ENCODE measurements at regions not wholly inside any gene's neighbourhood (a gene's known extent, or its start where the extent isn't known, plus 50 kb on each side); places are given as distances from the start of the nearest gene placed in this dataset.

DNA sequence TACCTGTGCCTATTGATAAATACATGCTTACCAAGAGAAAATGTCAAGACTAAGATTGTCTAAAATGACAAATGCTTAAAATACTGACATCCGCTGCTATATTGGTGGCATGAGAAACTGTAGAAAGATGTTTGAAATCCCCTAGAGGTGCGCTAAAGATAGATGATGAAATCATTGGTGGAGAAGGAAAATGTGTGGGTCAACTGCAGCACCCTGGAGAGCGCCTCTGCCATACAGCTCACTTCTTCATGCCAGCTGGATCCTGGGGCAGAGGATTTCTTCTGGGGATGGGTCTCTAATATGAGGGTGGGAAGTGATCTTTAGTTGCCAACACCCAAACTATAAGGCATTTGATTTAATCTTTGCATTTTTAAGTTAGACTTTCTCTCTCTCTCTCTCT lies 680.4 kb upstream of the POM121L12 start:
- no peak for TF ChIP-seq RAD21 (IDR thresholded peaks at IDR 0.05; ENCODE audit: low read length)
- TF ChIP-seq, protein P1, sequence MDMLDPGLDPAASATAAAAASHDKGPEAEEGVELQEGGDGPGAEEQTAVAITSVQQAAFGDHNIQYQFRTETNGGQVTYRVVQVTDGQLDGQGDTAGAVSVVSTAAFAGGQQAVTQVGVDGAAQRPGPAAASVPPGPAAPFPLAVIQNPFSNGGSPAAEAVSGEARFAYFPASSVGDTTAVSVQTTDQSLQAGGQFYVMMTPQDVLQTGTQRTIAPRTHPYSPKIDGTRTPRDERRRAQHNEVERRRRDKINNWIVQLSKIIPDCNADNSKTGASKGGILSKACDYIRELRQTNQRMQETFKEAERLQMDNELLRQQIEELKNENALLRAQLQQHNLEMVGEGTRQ (IDR thresholded peaks at IDR 0.05; ENCODE audit: low read depth, low read length), result no peak
- no peak for TF ChIP-seq FOS (IDR thresholded peaks at IDR 0.05; ENCODE audit: low read depth, low read length)
- no peak for TF ChIP-seq BHLHE40 (IDR thresholded peaks at IDR 0.05; ENCODE audit: low read depth, low read length)
- no peak for TF ChIP-seq NFE2L2 (IDR thresholded peaks at IDR 0.05; ENCODE audit: low read depth, low read length)
- TF ChIP-seq, protein P2, sequence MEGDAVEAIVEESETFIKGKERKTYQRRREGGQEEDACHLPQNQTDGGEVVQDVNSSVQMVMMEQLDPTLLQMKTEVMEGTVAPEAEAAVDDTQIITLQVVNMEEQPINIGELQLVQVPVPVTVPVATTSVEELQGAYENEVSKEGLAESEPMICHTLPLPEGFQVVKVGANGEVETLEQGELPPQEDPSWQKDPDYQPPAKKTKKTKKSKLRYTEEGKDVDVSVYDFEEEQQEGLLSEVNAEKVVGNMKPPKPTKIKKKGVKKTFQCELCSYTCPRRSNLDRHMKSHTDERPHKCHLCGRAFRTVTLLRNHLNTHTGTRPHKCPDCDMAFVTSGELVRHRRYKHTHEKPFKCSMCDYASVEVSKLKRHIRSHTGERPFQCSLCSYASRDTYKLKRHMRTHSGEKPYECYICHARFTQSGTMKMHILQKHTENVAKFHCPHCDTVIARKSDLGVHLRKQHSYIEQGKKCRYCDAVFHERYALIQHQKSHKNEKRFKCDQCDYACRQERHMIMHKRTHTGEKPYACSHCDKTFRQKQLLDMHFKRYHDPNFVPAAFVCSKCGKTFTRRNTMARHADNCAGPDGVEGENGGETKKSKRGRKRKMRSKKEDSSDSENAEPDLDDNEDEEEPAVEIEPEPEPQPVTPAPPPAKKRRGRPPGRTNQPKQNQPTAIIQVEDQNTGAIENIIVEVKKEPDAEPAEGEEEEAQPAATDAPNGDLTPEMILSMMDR (conservative IDR thresholded peaks at IDR 0.05; ENCODE audit: low read depth, low read length), result no peak
- no peak for TF ChIP-seq SMC3 (IDR thresholded peaks at IDR 0.05; ENCODE audit: low read depth, low read length)
- TF ChIP-seq, protein P3, sequence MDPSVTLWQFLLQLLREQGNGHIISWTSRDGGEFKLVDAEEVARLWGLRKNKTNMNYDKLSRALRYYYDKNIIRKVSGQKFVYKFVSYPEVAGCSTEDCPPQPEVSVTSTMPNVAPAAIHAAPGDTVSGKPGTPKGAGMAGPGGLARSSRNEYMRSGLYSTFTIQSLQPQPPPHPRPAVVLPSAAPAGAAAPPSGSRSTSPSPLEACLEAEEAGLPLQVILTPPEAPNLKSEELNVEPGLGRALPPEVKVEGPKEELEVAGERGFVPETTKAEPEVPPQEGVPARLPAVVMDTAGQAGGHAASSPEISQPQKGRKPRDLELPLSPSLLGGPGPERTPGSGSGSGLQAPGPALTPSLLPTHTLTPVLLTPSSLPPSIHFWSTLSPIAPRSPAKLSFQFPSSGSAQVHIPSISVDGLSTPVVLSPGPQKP (IDR thresholded peaks at IDR 0.05; ENCODE audit: borderline replicate concordance, low read depth, low read length), result no peak
- no peak for TF ChIP-seq RFX5 (IDR thresholded peaks at IDR 0.05; ENCODE audit: low read depth, low read length)
- no peak for TF ChIP-seq CEBPB (IDR thresholded peaks at IDR 0.05; ENCODE audit: low read depth, low read length)
- TF ChIP-seq MXI1 (IDR thresholded peaks at IDR 0.05; ENCODE audit: borderline replicate concordance, low read depth, low read length), result no peak
- TF ChIP-seq MAZ (IDR thresholded peaks at IDR 0.05; ENCODE audit: borderline replicate concordance, low read depth, low read length), result no peak
- no peak for TF ChIP-seq CHD1 (IDR thresholded peaks at IDR 0.05; ENCODE audit: low read depth, low read length)
- TF ChIP-seq RCOR1 (IDR thresholded peaks at IDR 0.05; ENCODE audit: insufficient replicate concordance, low read length), result no peak
- no peak for TF ChIP-seq POLR2A (IDR thresholded peaks at IDR 0.05; ENCODE audit: low read depth, low read length)
- Histone ChIP-seq H4K20me1 (ENCODE audit: insufficient read depth, low read length) (no peaks in the 10 kb centered on the region), H3K27ac (ENCODE audit: insufficient read depth, low read length) (no peak overlapping the region), H2BK5ac (ENCODE audit: low read depth, low read length, poor library complexity, severe bottlenecking) (no peak overlapping the region), H4K8ac (ENCODE audit: low read depth in 2 of 2, low read length in 2 of 2) (no peak overlapping the region), H2BK120ac (ENCODE audit: low read depth, low read length) (no peak overlapping the region), H3K18ac (ENCODE audit: low read depth, low read length) (no peak overlapping the region), H3K9me1 (ENCODE audit: insufficient read depth, low read length) (no peaks in the 10 kb centered on the region), H3K4me3 (ENCODE audit: insufficient read depth, low read depth, low read length) (no peak overlapping the region), H3K56ac (ENCODE audit: extremely low read depth, insufficient read depth, low read length) (no peak overlapping the region), H3K4ac (ENCODE audit: low read depth, low read length) (no peak overlapping the region), H4K5ac (ENCODE audit: low read depth, low read length) (no peak overlapping the region), H2AFZ (replicated peaks; ENCODE audit: low read length, poor library complexity) (no peak overlapping the region), H2BK20ac (ENCODE audit: low read depth, low read length) (no peak overlapping the region), H3K36me3 (ENCODE audit: control insufficient read depth, insufficient read depth, low read length) (no peaks in the 10 kb centered on the region), H2AK5ac (ENCODE audit: low read depth, low read length) (no peak overlapping the region), H3K4me2 (ENCODE audit: low read depth, low read length) (no peak overlapping the region), H3K9me3 (ENCODE audit: control insufficient read depth, insufficient read depth, low read length) (0 out of 2 replicates have a peak, but pooled peaks cover 8% of the 10 kb centered on the region), H2BK15ac (ENCODE audit: low read depth, low read length) (no peak overlapping the region), H3K9ac (ENCODE audit: low read depth, low read length) (no peak overlapping the region), H3K79me1 (ENCODE audit: low read depth in 1 of 2, low read length in 2 of 2) (no peaks in the 10 kb centered on the region), H3K14ac (replicated peaks; ENCODE audit: low read depth, low read length) (no peak overlapping the region), H2AK9ac (replicated peaks; ENCODE audit: low read depth, low read length, poor library complexity) (no peak overlapping the region), H3K23ac (ENCODE audit: low read depth, low read length) (no peak overlapping the region), H4K91ac (ENCODE audit: insufficient read depth, low read depth, low read length) (no peak overlapping the region), H3K27me3 (ENCODE audit: control insufficient read depth, insufficient read depth, low read length) (no peaks in the 10 kb centered on the region), H3K4me1 (ENCODE audit: control insufficient read depth, insufficient read depth, low read length) (no peaks in the 10 kb centered on the region)
- DNase-seq (no peak), ATAC-seq (ENCODE audit: low read depth) (no peak)
- intact Hi-C loops (cut with micrococcal nuclease), result no loop called here
- WGBS, 2 experiments (ENCODE audit: extremely low coverage in 2 of 2, insufficient read length in 1 of 2), result no CpG with 5 or more reads among the region's 3 CpGs
- ChIA-PET POLR2A (ENCODE audit: unreplicated experiment) (no interaction called here), CTCF (no interaction called here)
- dilution Hi-C loops (cut with HindIII; ENCODE audit: low sequenced_read_pairs, unreplicated experiment), result no loop called here
- no TSS peak for BruUV-seq (replicated peaks)
- in situ Hi-C loops (cut with MboI; ENCODE audit: low sequenced_read_pairs), result no loop called here
